ENCODE measurements at regions not wholly inside any gene's neighbourhood (a gene's known extent, or its start where the extent isn't known, plus 50 kb on each side); places are given as distances from the start of the nearest gene placed in this dataset.

DNA sequence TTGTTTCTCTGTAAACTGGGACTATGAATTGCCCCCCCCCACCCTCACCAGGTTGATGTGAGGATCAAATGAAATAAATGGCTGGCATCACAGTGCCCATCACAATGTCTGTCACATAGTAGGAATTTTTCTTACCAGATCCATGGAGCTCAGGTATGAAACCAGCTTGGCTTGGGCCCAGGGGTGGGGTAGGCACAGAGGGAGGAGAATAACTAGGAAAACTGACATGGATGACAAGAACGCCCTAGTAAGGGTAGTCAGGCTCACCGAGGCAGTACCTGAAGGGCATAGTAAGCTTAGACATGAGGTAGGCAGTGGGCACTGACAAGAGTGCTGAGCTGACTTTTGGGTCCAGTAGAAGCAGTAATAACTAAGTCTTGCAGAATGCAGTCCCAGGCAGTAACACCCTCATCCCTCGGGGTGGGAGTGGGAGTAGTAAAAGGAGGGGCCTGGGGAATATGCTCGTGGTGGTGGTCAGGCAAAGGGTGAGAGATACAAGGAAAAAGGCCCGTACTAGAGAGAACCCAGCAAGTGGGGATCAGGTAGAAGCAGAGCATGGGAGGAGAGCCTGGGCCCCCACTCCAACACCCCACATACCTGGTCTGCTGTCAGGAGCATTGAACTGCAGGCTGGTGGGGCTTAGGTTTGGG is 155.9 kb upstream of the PJA1 start:
- DNase-seq (ENCODE audit: low spot score), result no peak
- ChIA-PET CTCF (no interaction called here), POLR2A (ENCODE audit: low non-redundant PET) (no interaction called here)
- no peaks in the 10 kb centered on the region for H3K9me3 ChIP-seq (ENCODE audit: low read depth, low read length, poor library complexity, severe bottlenecking)
- no TSS peak for BruUV-seq (replicated peaks)
- H3K4me3 ChIP-seq (ENCODE audit: low read depth, low read length, poor library complexity, severe bottlenecking), result no peak overlapping the region
- no peak overlapping the region for H3K27ac ChIP-seq (ENCODE audit: low read depth, low read length, poor library complexity, severe bottlenecking)
- H3K36me3 ChIP-seq (ENCODE audit: insufficient read depth, low read length, poor library complexity, severe bottlenecking), result no peaks in the 10 kb centered on the region
- intact Hi-C loops (cut with micrococcal nuclease; ENCODE audit: unreplicated experiment), result no loop called here
- H3K4me1 ChIP-seq (ENCODE audit: insufficient read depth, low read length, poor library complexity, severe bottlenecking), result peaks cover 14% of the 10 kb centered on the region
- H3K27me3 ChIP-seq (replicated peaks; ENCODE audit: insufficient read depth, low read depth, low read length, poor library complexity), result no peaks in the 10 kb centered on the region
- TF ChIP-seq EZH2 (IDR thresholded peaks at IDR 0.05; ENCODE audit: borderline replicate concordance, low read depth, low read length, poor library complexity, severe bottlenecking), result no peak
- TF ChIP-seq, protein P1, sequence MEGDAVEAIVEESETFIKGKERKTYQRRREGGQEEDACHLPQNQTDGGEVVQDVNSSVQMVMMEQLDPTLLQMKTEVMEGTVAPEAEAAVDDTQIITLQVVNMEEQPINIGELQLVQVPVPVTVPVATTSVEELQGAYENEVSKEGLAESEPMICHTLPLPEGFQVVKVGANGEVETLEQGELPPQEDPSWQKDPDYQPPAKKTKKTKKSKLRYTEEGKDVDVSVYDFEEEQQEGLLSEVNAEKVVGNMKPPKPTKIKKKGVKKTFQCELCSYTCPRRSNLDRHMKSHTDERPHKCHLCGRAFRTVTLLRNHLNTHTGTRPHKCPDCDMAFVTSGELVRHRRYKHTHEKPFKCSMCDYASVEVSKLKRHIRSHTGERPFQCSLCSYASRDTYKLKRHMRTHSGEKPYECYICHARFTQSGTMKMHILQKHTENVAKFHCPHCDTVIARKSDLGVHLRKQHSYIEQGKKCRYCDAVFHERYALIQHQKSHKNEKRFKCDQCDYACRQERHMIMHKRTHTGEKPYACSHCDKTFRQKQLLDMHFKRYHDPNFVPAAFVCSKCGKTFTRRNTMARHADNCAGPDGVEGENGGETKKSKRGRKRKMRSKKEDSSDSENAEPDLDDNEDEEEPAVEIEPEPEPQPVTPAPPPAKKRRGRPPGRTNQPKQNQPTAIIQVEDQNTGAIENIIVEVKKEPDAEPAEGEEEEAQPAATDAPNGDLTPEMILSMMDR (conservative IDR thresholded peaks at IDR 0.05; ENCODE audit: low read depth, low read length), result no peak

DNA sequence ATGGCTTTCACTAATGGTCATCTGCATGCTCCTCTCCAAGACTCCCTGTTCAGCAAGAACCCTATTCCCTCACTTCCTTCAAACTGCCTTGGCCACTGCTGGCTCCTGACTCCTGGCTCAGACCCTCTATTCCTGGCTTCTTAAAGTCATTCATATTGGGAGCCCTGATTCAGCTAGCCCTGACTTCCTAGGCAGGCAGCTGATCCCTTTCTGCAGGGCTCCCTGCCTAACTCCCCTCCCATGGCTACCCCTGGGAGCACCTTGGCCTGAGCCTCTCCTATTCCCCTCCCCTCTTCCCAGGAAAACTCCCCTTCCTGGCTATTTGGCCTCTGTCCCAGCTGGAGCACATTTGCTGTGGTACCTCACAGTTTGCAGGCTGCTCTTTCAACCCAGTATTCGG is 154.9 kb upstream of the PJA1 start:
- H3K27ac ChIP-seq (ENCODE audit: low read depth, low read length, poor library complexity, severe bottlenecking), result no peak overlapping the region
- peaks cover 19% of the 10 kb centered on the region for H3K4me1 ChIP-seq (ENCODE audit: insufficient read depth, low read length, poor library complexity, severe bottlenecking)
- TF ChIP-seq, protein P1 (conservative IDR thresholded peaks at IDR 0.05; ENCODE audit: low read depth, low read length), result no peak
- no peak for TF ChIP-seq EZH2 (IDR thresholded peaks at IDR 0.05; ENCODE audit: borderline replicate concordance, low read depth, low read length, poor library complexity, severe bottlenecking)
- BruUV-seq (replicated peaks), result no TSS peak
- POLR2A ChIA-PET (ENCODE audit: low non-redundant PET), result no interaction called here
- H3K4me3 ChIP-seq (ENCODE audit: low read depth, low read length, poor library complexity, severe bottlenecking), result no peak overlapping the region
- intact Hi-C loops (cut with micrococcal nuclease; ENCODE audit: unreplicated experiment), result no loop called here
- no peak for DNase-seq (ENCODE audit: low spot score)
- no peaks in the 10 kb centered on the region for H3K27me3 ChIP-seq (replicated peaks; ENCODE audit: insufficient read depth, low read depth, low read length, poor library complexity)
- H3K36me3 ChIP-seq (ENCODE audit: insufficient read depth, low read length, poor library complexity, severe bottlenecking), result no peaks in the 10 kb centered on the region
- CTCF ChIA-PET, result no interaction called here
- no peaks in the 10 kb centered on the region for H3K9me3 ChIP-seq (ENCODE audit: low read depth, low read length, poor library complexity, severe bottlenecking)

DNA sequence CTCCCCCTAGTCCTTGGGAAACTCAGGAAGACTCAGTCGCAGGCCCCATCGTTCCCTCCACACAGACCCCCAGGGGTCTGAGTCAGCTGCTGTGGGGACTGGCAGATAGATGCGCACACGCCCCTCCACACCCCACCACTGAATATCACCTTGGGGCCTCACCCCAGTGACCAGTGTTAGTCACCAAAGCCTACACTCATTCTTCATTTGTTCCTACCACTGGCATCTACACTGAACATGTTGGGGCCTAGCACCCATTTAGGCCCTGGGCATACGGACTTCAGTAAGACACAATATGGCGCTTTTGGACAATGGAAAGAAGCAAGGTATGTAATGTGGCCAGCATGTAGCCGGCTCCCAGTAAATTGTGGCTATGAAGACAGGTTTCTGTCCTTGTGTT is 154.1 kb upstream of the PJA1 start:
- H3K27ac ChIP-seq (ENCODE audit: low read depth, low read length, poor library complexity, severe bottlenecking), result no peak overlapping the region
- BruUV-seq (replicated peaks), result no TSS peak

More for the DNA sequence above, 154.1 kb upstream of the PJA1 start:
- Histone ChIP-seq H3K27me3 (replicated peaks; ENCODE audit: insufficient read depth, low read depth, low read length, poor library complexity) (no peaks in the 10 kb centered on the region), H3K9me3 (ENCODE audit: low read depth, low read length, poor library complexity, severe bottlenecking) (no peaks in the 10 kb centered on the region), H3K4me3 (ENCODE audit: low read depth, low read length, poor library complexity, severe bottlenecking) (no peak overlapping the region), H3K4me1 (ENCODE audit: insufficient read depth, low read length, poor library complexity, severe bottlenecking) (peaks cover 25% of the 10 kb centered on the region), H3K36me3 (ENCODE audit: insufficient read depth, low read length, poor library complexity, severe bottlenecking) (no peaks in the 10 kb centered on the region)
- ChIA-PET POLR2A (ENCODE audit: low non-redundant PET) (no interaction called here), CTCF (no interaction called here)
- intact Hi-C loops (cut with micrococcal nuclease; ENCODE audit: unreplicated experiment), result no loop called here
- TF ChIP-seq, protein P1 (conservative IDR thresholded peaks at IDR 0.05; ENCODE audit: low read depth, low read length), result no peak
- no peak for TF ChIP-seq EZH2 (IDR thresholded peaks at IDR 0.05; ENCODE audit: borderline replicate concordance, low read depth, low read length, poor library complexity, severe bottlenecking)
- no peak for DNase-seq (ENCODE audit: low spot score)

All from A673 (cell line).